ENCODE measurements at regions not wholly inside any gene's neighbourhood (a gene's known extent, or its start where the extent isn't known, plus 50 kb on each side); places are given as distances from the start of the nearest gene placed in this dataset.

- no peak for DNase-seq (ENCODE audit: low read depth in 1 of 2, low spot score in 1 of 2)
- H3K4me3 ChIP-seq (replicated peaks; ENCODE audit: insufficient read depth, low read length) = no peak overlapping the region
- H3K27ac ChIP-seq (replicated peaks) = no peak overlapping the region
- no peak for TF ChIP-seq REST (IDR thresholded peaks at IDR 0.05; ENCODE audit: insufficient replicate concordance, low read depth)
- TF ChIP-seq CTCF (IDR thresholded peaks at IDR 0.05; ENCODE audit: insufficient read depth, low read length) = no peak
- no peak for TF ChIP-seq POLR2AphosphoS5 (IDR thresholded peaks at IDR 0.05; ENCODE audit: low read depth)
- no peak for TF ChIP-seq GABPA (IDR thresholded peaks at IDR 0.05; ENCODE audit: low read depth)
- no peak for TF ChIP-seq SPI1 (IDR thresholded peaks at IDR 0.05; ENCODE audit: borderline replicate concordance, low read depth)
- H3K27me3 ChIP-seq (ENCODE audit: insufficient read depth, poor library complexity, severe bottlenecking) = no peaks in the 10 kb centered on the region
Measured at GRCh38 chr11:29040489-29040888, 932.3 kb downstream of the METTL15 start.

GRCh38 chr11:29032384-29033149, 924.4 kb downstream of the METTL15 start:
- no peak overlapping the region for H3K27ac ChIP-seq (replicated peaks)
- H3K4me3 ChIP-seq (replicated peaks; ENCODE audit: insufficient read depth, low read length) = no peak overlapping the region
- no peak for TF ChIP-seq GABPA (IDR thresholded peaks at IDR 0.05; ENCODE audit: low read depth)
- TF ChIP-seq SPI1 (IDR thresholded peaks at IDR 0.05; ENCODE audit: borderline replicate concordance, low read depth) = no peak
- TF ChIP-seq CTCF (IDR thresholded peaks at IDR 0.05; ENCODE audit: insufficient read depth, low read length) = no peak
- no peak for TF ChIP-seq REST (IDR thresholded peaks at IDR 0.05; ENCODE audit: insufficient replicate concordance, low read depth)
- no peak for TF ChIP-seq POLR2AphosphoS5 (IDR thresholded peaks at IDR 0.05; ENCODE audit: low read depth)
- no peaks in the 10 kb centered on the region for H3K27me3 ChIP-seq (ENCODE audit: insufficient read depth, poor library complexity, severe bottlenecking)
- no peak for DNase-seq (ENCODE audit: low read depth in 1 of 2, low spot score in 1 of 2)

DNA sequence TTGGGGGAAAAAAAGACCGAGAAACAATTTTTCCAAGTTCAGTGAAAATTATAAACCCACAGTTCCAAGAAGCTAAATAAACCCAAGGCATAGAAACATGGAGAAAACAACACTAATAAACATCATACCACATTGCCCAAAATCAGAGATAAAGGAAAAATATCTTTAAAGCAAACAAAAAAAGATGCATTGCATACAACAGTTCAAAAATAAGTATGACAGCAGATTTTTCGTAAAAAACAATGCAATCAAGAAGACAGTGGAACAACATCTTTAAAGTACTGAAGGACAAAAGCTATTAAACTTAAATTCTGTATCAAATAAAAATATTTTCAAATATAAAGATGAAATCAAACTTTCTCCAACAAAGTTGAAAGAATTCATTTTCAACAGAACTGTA, 921.3 kb downstream of the METTL15 start:
- no peak for DNase-seq (ENCODE audit: low read depth in 1 of 2, low spot score in 1 of 2)

More for the DNA sequence above, 921.3 kb downstream of the METTL15 start:
- no peak for TF ChIP-seq SPI1 (IDR thresholded peaks at IDR 0.05; ENCODE audit: borderline replicate concordance, low read depth)
- no peak for TF ChIP-seq CTCF (IDR thresholded peaks at IDR 0.05; ENCODE audit: insufficient read depth, low read length)
- no peak for TF ChIP-seq POLR2AphosphoS5 (IDR thresholded peaks at IDR 0.05; ENCODE audit: low read depth)
- TF ChIP-seq GABPA (IDR thresholded peaks at IDR 0.05; ENCODE audit: low read depth) = no peak
- no peak for TF ChIP-seq REST (IDR thresholded peaks at IDR 0.05; ENCODE audit: insufficient replicate concordance, low read depth)
- Histone ChIP-seq H3K4me3 (replicated peaks; ENCODE audit: insufficient read depth, low read length) (no peak overlapping the region), H3K27me3 (ENCODE audit: insufficient read depth, poor library complexity, severe bottlenecking) (no peaks in the 10 kb centered on the region), H3K27ac (replicated peaks) (no peak overlapping the region)

All from HL-60 (cell line).